ENCODE measurements at regions not wholly inside any gene's neighbourhood (a gene's known extent, or its start where the extent isn't known, plus 50 kb on each side); places are given as distances from the start of the nearest gene placed in this dataset.

DNA sequence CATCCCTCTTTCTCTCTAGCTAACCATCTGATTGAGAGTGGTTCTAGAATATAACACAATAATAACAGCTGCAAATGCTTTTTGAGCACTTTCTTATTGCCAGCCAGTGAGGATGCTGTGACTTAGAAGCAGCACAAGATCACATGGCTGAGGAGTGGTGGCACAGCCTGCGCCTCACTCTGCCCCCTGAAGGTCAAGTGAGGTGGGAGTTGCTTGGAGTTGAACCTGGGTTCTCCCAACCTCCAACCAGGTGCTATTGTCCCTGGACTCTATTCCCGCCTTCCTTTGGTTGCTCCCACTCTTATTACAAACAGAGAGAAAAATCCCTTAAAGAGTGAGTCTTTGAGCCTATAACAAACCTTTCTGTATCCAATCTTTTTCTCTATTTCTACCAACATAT, 280.3 kb upstream of the PODXL start:
- TF ChIP-seq, protein P1, sequence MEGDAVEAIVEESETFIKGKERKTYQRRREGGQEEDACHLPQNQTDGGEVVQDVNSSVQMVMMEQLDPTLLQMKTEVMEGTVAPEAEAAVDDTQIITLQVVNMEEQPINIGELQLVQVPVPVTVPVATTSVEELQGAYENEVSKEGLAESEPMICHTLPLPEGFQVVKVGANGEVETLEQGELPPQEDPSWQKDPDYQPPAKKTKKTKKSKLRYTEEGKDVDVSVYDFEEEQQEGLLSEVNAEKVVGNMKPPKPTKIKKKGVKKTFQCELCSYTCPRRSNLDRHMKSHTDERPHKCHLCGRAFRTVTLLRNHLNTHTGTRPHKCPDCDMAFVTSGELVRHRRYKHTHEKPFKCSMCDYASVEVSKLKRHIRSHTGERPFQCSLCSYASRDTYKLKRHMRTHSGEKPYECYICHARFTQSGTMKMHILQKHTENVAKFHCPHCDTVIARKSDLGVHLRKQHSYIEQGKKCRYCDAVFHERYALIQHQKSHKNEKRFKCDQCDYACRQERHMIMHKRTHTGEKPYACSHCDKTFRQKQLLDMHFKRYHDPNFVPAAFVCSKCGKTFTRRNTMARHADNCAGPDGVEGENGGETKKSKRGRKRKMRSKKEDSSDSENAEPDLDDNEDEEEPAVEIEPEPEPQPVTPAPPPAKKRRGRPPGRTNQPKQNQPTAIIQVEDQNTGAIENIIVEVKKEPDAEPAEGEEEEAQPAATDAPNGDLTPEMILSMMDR (conservative IDR thresholded peaks at IDR 0.05), result no peak
- no peak for TF ChIP-seq EZH2 (IDR thresholded peaks at IDR 0.05; ENCODE audit: low read depth)
